ENCODE measurements at regions not wholly inside any gene's neighbourhood (a gene's known extent, or its start where the extent isn't known, plus 50 kb on each side); places are given as distances from the start of the nearest gene placed in this dataset.

DNA sequence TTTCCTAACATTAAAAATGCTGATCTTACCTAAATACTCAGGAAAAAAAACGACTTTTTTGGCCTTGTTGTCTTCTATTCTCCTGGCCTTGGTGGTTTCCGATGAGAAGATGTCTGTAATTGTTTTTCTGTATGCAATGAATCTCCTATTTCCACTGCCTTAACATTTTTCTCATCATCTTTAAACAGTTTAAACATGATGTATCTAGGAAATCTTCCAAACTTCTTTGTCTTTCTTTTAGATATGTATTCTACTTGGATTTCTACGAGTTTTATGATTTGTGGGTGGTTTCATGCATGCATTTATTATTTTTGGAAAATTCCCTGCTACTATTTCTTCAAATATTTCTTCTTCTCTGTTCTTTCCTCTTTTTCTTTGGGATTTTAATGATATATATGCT, 288.6 kb upstream of the GYPC start:
- TF ChIP-seq, protein P1, sequence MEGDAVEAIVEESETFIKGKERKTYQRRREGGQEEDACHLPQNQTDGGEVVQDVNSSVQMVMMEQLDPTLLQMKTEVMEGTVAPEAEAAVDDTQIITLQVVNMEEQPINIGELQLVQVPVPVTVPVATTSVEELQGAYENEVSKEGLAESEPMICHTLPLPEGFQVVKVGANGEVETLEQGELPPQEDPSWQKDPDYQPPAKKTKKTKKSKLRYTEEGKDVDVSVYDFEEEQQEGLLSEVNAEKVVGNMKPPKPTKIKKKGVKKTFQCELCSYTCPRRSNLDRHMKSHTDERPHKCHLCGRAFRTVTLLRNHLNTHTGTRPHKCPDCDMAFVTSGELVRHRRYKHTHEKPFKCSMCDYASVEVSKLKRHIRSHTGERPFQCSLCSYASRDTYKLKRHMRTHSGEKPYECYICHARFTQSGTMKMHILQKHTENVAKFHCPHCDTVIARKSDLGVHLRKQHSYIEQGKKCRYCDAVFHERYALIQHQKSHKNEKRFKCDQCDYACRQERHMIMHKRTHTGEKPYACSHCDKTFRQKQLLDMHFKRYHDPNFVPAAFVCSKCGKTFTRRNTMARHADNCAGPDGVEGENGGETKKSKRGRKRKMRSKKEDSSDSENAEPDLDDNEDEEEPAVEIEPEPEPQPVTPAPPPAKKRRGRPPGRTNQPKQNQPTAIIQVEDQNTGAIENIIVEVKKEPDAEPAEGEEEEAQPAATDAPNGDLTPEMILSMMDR (IDR thresholded peaks at IDR 0.05; ENCODE audit: low read depth, low read length) = no peak
- TF ChIP-seq POLR2A (IDR thresholded peaks at IDR 0.05; ENCODE audit: extremely low read depth, insufficient read length) = no peak
- TF ChIP-seq, protein P2, sequence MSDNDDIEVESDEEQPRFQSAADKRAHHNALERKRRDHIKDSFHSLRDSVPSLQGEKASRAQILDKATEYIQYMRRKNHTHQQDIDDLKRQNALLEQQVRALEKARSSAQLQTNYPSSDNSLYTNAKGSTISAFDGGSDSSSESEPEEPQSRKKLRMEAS (IDR thresholded peaks at IDR 0.05; ENCODE audit: low read depth, low read length) = no peak
- TF ChIP-seq MYC (IDR thresholded peaks at IDR 0.05; ENCODE audit: low read depth, low read length) = no peak

Measured in NB4 (cell line).